Lung (tissue), 11 donors: ENCODE measurements at regions not wholly inside any gene's neighbourhood (a gene's known extent, or its start where the extent isn't known, plus 50 kb on each side); places are given as distances from the start of the nearest gene placed in this dataset.

Experiments used
- ATAC-seq: fragments of 200-7000 bp; cut with Tn5 transposase; one replicate; pipeline ENCODE4 v1.9.1; 2020; ENCODE audit warnings: moderate number of reproducible peaks; ENCODE audit not compliant: insufficient read depth, low FRiP score
- DNase-seq, 3 donors: peaks; one replicate each; pipeline ENCODE4 v3.0.0-alpha.2; 2013 to 2017
- H3K27ac ChIP-seq, 2 donors: one replicate each; pipeline ENCODE4 v1.5.1; 2013; ENCODE audit warnings: mild to moderate bottlenecking in 2 of 2, moderate library complexity in 2 of 2, control low read depth in 1 of 2, inconsistent platforms in 1 of 2, low read depth in 1 of 2, low read length in 1 of 2
- H3K27me3 ChIP-seq, 3 donors: one replicate each; pipeline ENCODE4 v1.5.1; 2013; ENCODE audit warnings: low read length in 2 of 3; ENCODE audit not compliant: control insufficient read depth in 3 of 3, insufficient read depth in 3 of 3
- H3K36me3 ChIP-seq, 4 donors: one replicate each; pipeline ENCODE4 v1.5.1; 2013; ENCODE audit warnings: low read length in 4 of 4, mild to moderate bottlenecking in 1 of 4, moderate library complexity in 1 of 4; ENCODE audit not compliant: control insufficient read depth in 4 of 4, insufficient read depth in 4 of 4
- H3K4me1 ChIP-seq, 5 donors: one replicate each; pipeline ENCODE4 v1.5.1; 2013; ENCODE audit warnings: low read length in 5 of 5, mild to moderate bottlenecking in 2 of 5, moderate library complexity in 1 of 5; ENCODE audit not compliant: control insufficient read depth in 5 of 5, insufficient read depth in 5 of 5
- H3K4me3 ChIP-seq: one replicate; pipeline ENCODE4 v1.5.1; 2013; ENCODE audit warnings: mild to moderate bottlenecking, control low read depth, moderate library complexity
- H3K9ac ChIP-seq, 2 donors: one replicate each; pipeline ENCODE4 v1.5.1; 2013; ENCODE audit warnings: low read length in 2 of 2, control low read depth in 1 of 2; ENCODE audit not compliant: insufficient read depth in 1 of 2
- H3K9me3 ChIP-seq, 4 donors: one replicate each; pipeline ENCODE4 v1.5.1; 2013; ENCODE audit warnings: low read length in 3 of 4, mild to moderate bottlenecking in 1 of 4, moderate library complexity in 1 of 4; ENCODE audit not compliant: control insufficient read depth in 4 of 4, insufficient read depth in 3 of 4
- WGBS, 2 donors: extraction: QIAGEN DNeasy Blood & Tissue Kit; methylation state at CpG; one replicate each; pipeline ENCODE4 v1.1.7; 2013; 5-methylcytosine and 5-hydroxymethylcytosine counted together
- TF ChIP-seq, protein P1 (sequence below): IDR thresholded peaks from 2 replicates; pipeline ENCODE4 v1.5.1; 2012; ENCODE audit warnings: mild to moderate bottlenecking; ENCODE audit errors: control extremely low read depth, extremely low read depth
- donor health status: control.
- donor health status: control.
- donor health status: Bipolar disorder and iron deficiency.
- donor health status: healthy.
- donor health status: DM: yes; HTN: yes; CAD: no.

DNA sequence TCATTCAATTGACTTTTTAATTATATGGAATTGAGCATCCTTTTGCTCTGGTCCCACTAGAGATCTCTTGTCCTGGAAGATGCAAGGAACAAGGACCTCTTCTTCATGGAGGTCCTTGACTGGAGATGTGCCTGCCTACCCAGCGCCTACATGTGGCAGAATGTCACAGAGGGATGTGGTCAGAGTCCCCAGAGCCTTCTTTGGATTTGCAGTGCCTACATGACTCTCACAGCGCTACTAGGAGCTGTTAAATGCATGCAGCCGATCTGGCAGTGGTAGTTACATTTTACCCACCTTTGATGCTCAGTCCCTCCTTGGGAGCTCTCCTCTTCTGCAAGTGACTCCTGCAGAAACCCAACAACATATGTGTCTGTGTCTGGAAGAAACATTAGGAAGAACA is 51.9 kb upstream of the ADTRP start:
- Histone ChIP-seq H3K4me3 (no peak overlapping the region), H3K27me3 (no peaks in the 10 kb centered on the region), H3K27ac (no peak overlapping the region), H3K36me3 (no peaks in the 10 kb centered on the region), H3K9ac (no peak overlapping the region), H3K9me3 (peaks cover 0 to 3% (median 0%) of the 10 kb centered on the region in 4 donors), H3K4me1 (peaks cover 0 to 21% (median 4%) of the 10 kb centered on the region in 5 donors)
- WGBS, 2 donors: 95 to 99% methylated on average over 3 of the region's 3 CpGs
- TF ChIP-seq, protein P1, sequence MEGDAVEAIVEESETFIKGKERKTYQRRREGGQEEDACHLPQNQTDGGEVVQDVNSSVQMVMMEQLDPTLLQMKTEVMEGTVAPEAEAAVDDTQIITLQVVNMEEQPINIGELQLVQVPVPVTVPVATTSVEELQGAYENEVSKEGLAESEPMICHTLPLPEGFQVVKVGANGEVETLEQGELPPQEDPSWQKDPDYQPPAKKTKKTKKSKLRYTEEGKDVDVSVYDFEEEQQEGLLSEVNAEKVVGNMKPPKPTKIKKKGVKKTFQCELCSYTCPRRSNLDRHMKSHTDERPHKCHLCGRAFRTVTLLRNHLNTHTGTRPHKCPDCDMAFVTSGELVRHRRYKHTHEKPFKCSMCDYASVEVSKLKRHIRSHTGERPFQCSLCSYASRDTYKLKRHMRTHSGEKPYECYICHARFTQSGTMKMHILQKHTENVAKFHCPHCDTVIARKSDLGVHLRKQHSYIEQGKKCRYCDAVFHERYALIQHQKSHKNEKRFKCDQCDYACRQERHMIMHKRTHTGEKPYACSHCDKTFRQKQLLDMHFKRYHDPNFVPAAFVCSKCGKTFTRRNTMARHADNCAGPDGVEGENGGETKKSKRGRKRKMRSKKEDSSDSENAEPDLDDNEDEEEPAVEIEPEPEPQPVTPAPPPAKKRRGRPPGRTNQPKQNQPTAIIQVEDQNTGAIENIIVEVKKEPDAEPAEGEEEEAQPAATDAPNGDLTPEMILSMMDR: no peak
- DNase-seq: no peak
- ATAC-seq: no peak

DNA sequence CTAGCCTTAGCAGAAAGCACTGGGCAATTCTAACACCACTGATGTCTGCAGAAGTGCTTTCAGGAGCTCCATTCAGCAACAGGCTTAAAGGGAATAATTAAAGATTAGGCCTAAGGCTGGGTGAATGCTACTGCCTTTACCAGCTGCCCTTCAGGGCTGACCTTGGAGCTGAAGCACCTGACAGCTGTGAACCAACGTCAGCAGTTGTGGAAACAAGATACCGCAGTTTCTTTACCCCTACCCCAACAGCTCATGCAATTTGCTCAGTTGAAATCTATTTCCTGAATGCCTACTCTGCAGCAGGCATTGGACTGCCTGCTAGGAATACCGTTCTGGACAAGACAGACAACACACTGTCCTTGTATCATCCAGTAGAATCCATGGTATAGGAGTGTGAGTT is 51.5 kb upstream of the ADTRP start:
- no peaks in the 10 kb centered on the region for H3K27me3 ChIP-seq
- DNase-seq (no peak), ATAC-seq (no peak)
- no peak overlapping the region for H3K4me3 ChIP-seq
- TF ChIP-seq, protein P1: no peak
- H3K4me1 ChIP-seq: peaks cover 0 to 21% (median 4%) of the 10 kb centered on the region in 5 donors
- no peak overlapping the region for H3K9ac ChIP-seq
- no peak overlapping the region for H3K27ac ChIP-seq
- H3K9me3 ChIP-seq: peaks cover 0 to 3% (median 0%) of the 10 kb centered on the region in 4 donors
- H3K36me3 ChIP-seq: no peaks in the 10 kb centered on the region
- WGBS, 2 donors: 88 to 89% methylated on average over 3 of the region's 3 CpGs

- H3K4me1 ChIP-seq: peaks cover 0 to 21% (median 4%) of the 10 kb centered on the region in 5 donors
- no peak overlapping the region for H3K27ac ChIP-seq
- no peak overlapping the region for H3K4me3 ChIP-seq
- H3K27me3 ChIP-seq: no peaks in the 10 kb centered on the region
- 70 to 75% methylated on average over 6 of the region's 6 CpGs for WGBS, 2 donors
- ATAC-seq: no peak
- TF ChIP-seq, protein P1: no peak
- no peaks in the 10 kb centered on the region for H3K36me3 ChIP-seq
- peaks cover 0 to 3% (median 0%) of the 10 kb centered on the region in 4 donors for H3K9me3 ChIP-seq
- DNase-seq: peak; percentile 77 to 95 (median 91)
- H3K9ac ChIP-seq: no peak overlapping the region
Measured at GRCh38 chr6:11828262-11828870, 49.8 kb upstream of the ADTRP start.
